HG03135 (cell line): ENCODE measurements at regions not wholly inside any gene's neighbourhood (a gene's known extent, or its start where the extent isn't known, plus 50 kb on each side); places are given as distances from the start of the nearest gene placed in this dataset.
"Not testable (repeated sequence)": the region's sequence is repeated elsewhere in the genome, so short reads cannot be mapped to it uniquely, and the experiment has no call there.

Source experiments
- ATAC-seq: cut with Tn5 transposase; IDR thresholded peaks from one replicate; pipeline ENCODE4 v1.9.1; 2021; ENCODE audit warnings: mild to moderate bottlenecking, moderate library complexity; ENCODE audit not compliant: unreplicated experiment

- no peak for ATAC-seq
Measured at GRCh38 chr4:118410138-118410537, 57.3 kb upstream of the PRSS12 start.

- ATAC-seq, result no peak
Measured at GRCh38 chr4:118417325-118417724, 64.5 kb upstream of the PRSS12 start.

- not testable (repeated sequence) for ATAC-seq
Measured at GRCh38 chr4:118417800-118418199, 65.0 kb upstream of the PRSS12 start.

- not testable (repeated sequence) for ATAC-seq
Measured at GRCh38 chr4:118418396-118418795, 65.6 kb upstream of the PRSS12 start.

- ATAC-seq, result not testable (repeated sequence)
Measured at GRCh38 chr4:118419626-118420025, 66.8 kb upstream of the PRSS12 start.

- not testable (repeated sequence) for ATAC-seq
Measured at GRCh38 chr4:118424062-118424461, 71.3 kb upstream of the PRSS12 start.

GRCh38 chr4:118428881-118429280, 76.1 kb upstream of the PRSS12 start:
- ATAC-seq, result not testable (repeated sequence)

- ATAC-seq, result not testable (repeated sequence)
Measured at GRCh38 chr4:118432359-118432758, 79.6 kb upstream of the PRSS12 start.

GRCh38 chr4:118433612-118434375, 81.0 kb upstream of the PRSS12 start:
- ATAC-seq, result not testable (repeated sequence)

- not testable (repeated sequence) for ATAC-seq
Measured at GRCh38 chr4:118435415-118435814, 82.6 kb upstream of the PRSS12 start.

- not testable (repeated sequence) for ATAC-seq
Measured at GRCh38 chr4:118442115-118442837, 89.5 kb upstream of the PRSS12 start.

- ATAC-seq, result not testable (repeated sequence)
Measured at GRCh38 chr4:118447397-118447796, 94.6 kb upstream of the PRSS12 start.

GRCh38 chr4:118454857-118455256, 102.1 kb upstream of the PRSS12 start:
- not testable (repeated sequence) for ATAC-seq

- ATAC-seq, result not testable (repeated sequence)
Measured at GRCh38 chr4:118461435-118461834, 108.6 kb upstream of the PRSS12 start.

- ATAC-seq, result not testable (repeated sequence)
Measured at GRCh38 chr4:118465831-118466230, 113.0 kb upstream of the PRSS12 start.

GRCh38 chr4:118474001-118474626, 121.3 kb upstream of the PRSS12 start:
- ATAC-seq, result not testable (repeated sequence)

GRCh38 chr4:118474771-118475170, 122.0 kb upstream of the PRSS12 start:
- not testable (repeated sequence) for ATAC-seq

- ATAC-seq, result not testable (repeated sequence)
Measured at GRCh38 chr4:118475901-118476300, 123.1 kb upstream of the PRSS12 start.

GRCh38 chr4:118477826-118478225, 125.0 kb upstream of the PRSS12 start:
- ATAC-seq, result not testable (repeated sequence)

GRCh38 chr4:118485801-118486314, 133.1 kb upstream of the PRSS12 start:
- not testable (repeated sequence) for ATAC-seq

GRCh38 chr4:118492963-118493362, 140.2 kb upstream of the PRSS12 start:
- ATAC-seq, result not testable (repeated sequence)
